PC-9 (cell line): ENCODE measurements at regions not wholly inside any gene's neighbourhood (a gene's known extent, or its start where the extent isn't known, plus 50 kb on each side); places are given as distances from the start of the nearest gene placed in this dataset.

ENCODE experiments used
- BruUV-seq: library from RNA; stranded (reverse); fragments of 400-500 nt; replicated peaks from 2 replicates; lab custom pipeline; 2021; lab: Mats Ljungman, UMichigan
- CTCF ChIA-PET: fragments of 300-600 bp; sonication (Branson Sonifier 250); formaldehyde crosslinking; loops from one replicate; lab custom pipeline; 2022; ENCODE audit warnings: antibody characterized with exemption; lab: Charles Lee
- POLR2A ChIA-PET: fragments of 300-600 bp; sonication (Branson Sonifier 250); formaldehyde crosslinking; loops from one replicate; lab custom pipeline; 2022; ENCODE audit warnings: antibody characterized with exemption; ENCODE audit not compliant: unreplicated experiment; lab: Charles Lee
- DNase-seq, 2 experiments: peaks; one replicate each; pipeline versions ENCODE4 v3.0.0 to v3.0.0-alpha.2; 2015 to 2022; ENCODE audit warnings: mixed read lengths in 1 of 2
- H2AFZ ChIP-seq: fragments of 200-600 bp; sonication (generic); 2 replicates; pipeline ENCODE4 v1.8.1; 2017; ENCODE audit warnings: antibody characterized with exemption
- H3F3A ChIP-seq: fragments of 200-600 bp; sonication (generic); 2 replicates; pipeline ENCODE4 v1.8.1; 2017; ENCODE audit warnings: antibody characterized with exemption, mild to moderate bottlenecking, low read depth; ENCODE audit not compliant: insufficient read depth
- H3K27ac ChIP-seq: fragments of 200-600 bp; sonication (generic); 2 replicates; pipeline ENCODE4 v1.6.1; 2016; ENCODE audit warnings: mixed run types
- H3K27me3 ChIP-seq: fragments of 200-600 bp; sonication (generic); 2 replicates; pipeline ENCODE4 v1.6.1; 2016; ENCODE audit warnings: low read depth, mixed run types; ENCODE audit not compliant: insufficient read depth
- H3K36me3 ChIP-seq: fragments of 200-600 bp; sonication (generic); 2 replicates; pipeline ENCODE4 v1.6.1; 2016; ENCODE audit warnings: low read depth, mixed run types
- H3K4me1 ChIP-seq: fragments of 200-600 bp; sonication (generic); replicated peaks from 2 replicates; pipeline ENCODE4 v1.6.1; 2016; ENCODE audit warnings: mixed run types; ENCODE audit not compliant: insufficient read depth
- H3K4me2 ChIP-seq: fragments of 200-600 bp; sonication (generic); 2 replicates; pipeline ENCODE4 v1.6.1; 2017; ENCODE audit warnings: mixed run types
- H3K4me3 ChIP-seq: fragments of 200-600 bp; sonication (generic); 2 replicates; pipeline ENCODE4 v1.6.1; 2016; ENCODE audit warnings: mixed run types
- H3K79me2 ChIP-seq: fragments of 200-600 bp; sonication (generic); 2 replicates; pipeline ENCODE4 v1.6.1; 2017; ENCODE audit warnings: low read depth, mixed run types
- H3K9me2 ChIP-seq: fragments of 200-600 bp; sonication (generic); 2 replicates; pipeline ENCODE4 v1.8.1; 2017; ENCODE audit warnings: mild to moderate bottlenecking; ENCODE audit not compliant: insufficient read depth
- H3K9me3 ChIP-seq: fragments of 200-600 bp; sonication (generic); 2 replicates; pipeline ENCODE4 v1.8.1; 2016; ENCODE audit warnings: low read depth; ENCODE audit not compliant: insufficient read depth
- H4K20me1 ChIP-seq: fragments of 200-600 bp; sonication (generic); 2 replicates; pipeline ENCODE4 v1.8.1; 2017; ENCODE audit not compliant: insufficient read depth
- CTCF ChIP-seq: fragments of 200-600 bp; sonication (generic); conservative IDR thresholded peaks from 2 replicates; pipeline ENCODE4 v1.6.1; 2017; ENCODE audit warnings: mixed run types, antibody characterized with exemption, mild to moderate bottlenecking, moderate library complexity
- EZH2 ChIP-seq: fragments of 200-600 bp; sonication (generic); IDR thresholded peaks from 2 replicates; pipeline ENCODE4 v1.8.0; 2017; ENCODE audit warnings: antibody characterized with exemption, low read depth
- intact Hi-C: fragments of 100-400 bp; cut with micrococcal nuclease; formaldehyde crosslinking; loops from one replicate; pipeline ENCODE4 v1.10.0; 2022; ENCODE audit not compliant: unreplicated experiment

DNA sequence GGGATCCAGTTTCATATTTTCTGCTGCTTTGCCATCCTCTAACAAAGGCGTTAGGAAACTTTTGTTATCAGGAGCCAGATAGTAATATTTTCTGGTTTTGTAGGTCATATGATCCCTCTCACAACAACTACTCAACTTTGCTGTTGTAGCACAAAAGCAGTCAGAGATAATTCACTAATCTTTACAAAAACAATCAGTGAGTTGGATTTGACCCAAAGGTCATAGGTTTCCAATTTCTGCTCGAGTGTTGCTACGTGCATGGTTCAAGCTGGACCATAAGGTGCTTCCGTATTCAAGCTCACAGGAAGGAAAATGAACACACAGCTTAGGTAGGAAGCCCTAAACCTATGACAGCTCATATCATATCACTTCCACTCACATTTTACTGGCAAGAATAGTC, 92.4 kb upstream of the SFMBT2 start:
- CTCF ChIA-PET = no interaction called here

GRCh38 chr10:7501157-7501556, 90.3 kb upstream of the SFMBT2 start:
- no peak for DNase-seq
- H3K9me3 ChIP-seq = no peaks in the 10 kb centered on the region
- no peaks in the 10 kb centered on the region for H3K36me3 ChIP-seq
- POLR2A ChIA-PET = no interaction called here
- no peak overlapping the region for H3K4me3 ChIP-seq
- no peak overlapping the region for H3K4me2 ChIP-seq
- no TSS peak for BruUV-seq
- CTCF ChIA-PET = no interaction called here
- no peaks in the 10 kb centered on the region for H4K20me1 ChIP-seq
- peaks cover 12% of the 10 kb centered on the region for H3K27me3 ChIP-seq
- intact Hi-C loops = no loop called here
- no peaks in the 10 kb centered on the region for H3F3A ChIP-seq
- H3K4me1 ChIP-seq = no peaks in the 10 kb centered on the region
- H3K79me2 ChIP-seq = no peaks in the 10 kb centered on the region
- no peak overlapping the region for H3K27ac ChIP-seq
- TF ChIP-seq CTCF (no peak), EZH2 (no peak)
- H3K9me2 ChIP-seq = no peaks in the 10 kb centered on the region
- H2AFZ ChIP-seq = no peak overlapping the region

More for the DNA sequence above, 92.4 kb upstream of the SFMBT2 start:
- H3K27me3 ChIP-seq = peaks cover 12% of the 10 kb centered on the region
- TF ChIP-seq CTCF (no peak), EZH2 (no peak)
- H3K9me3 ChIP-seq = no peaks in the 10 kb centered on the region
- H3K9me2 ChIP-seq = no peaks in the 10 kb centered on the region
- H3K4me3 ChIP-seq = no peak overlapping the region
- POLR2A ChIA-PET = no interaction called here
- intact Hi-C loops = no loop called here
- no peaks in the 10 kb centered on the region for H4K20me1 ChIP-seq
- H3F3A ChIP-seq = no peaks in the 10 kb centered on the region
- no peaks in the 10 kb centered on the region for H3K79me2 ChIP-seq
- no peak overlapping the region for H3K4me2 ChIP-seq
- DNase-seq = no peak
- H3K27ac ChIP-seq = no peak overlapping the region
- BruUV-seq = no TSS peak
- no peak overlapping the region for H2AFZ ChIP-seq
- no peaks in the 10 kb centered on the region for H3K36me3 ChIP-seq
- no peaks in the 10 kb centered on the region for H3K4me1 ChIP-seq

- intact Hi-C loops = no loop called here
- Histone ChIP-seq H3K9me3 (no peaks in the 10 kb centered on the region), H3K4me1 (no peaks in the 10 kb centered on the region), H3K27me3 (peaks cover 20% of the 10 kb centered on the region), H3K4me3 (no peak overlapping the region), H3K79me2 (no peaks in the 10 kb centered on the region), H4K20me1 (no peaks in the 10 kb centered on the region), H3K36me3 (no peaks in the 10 kb centered on the region), H3K9me2 (no peaks in the 10 kb centered on the region), H3K27ac (no peak overlapping the region), H3F3A (no peaks in the 10 kb centered on the region), H3K4me2 (no peak overlapping the region), H2AFZ (no peak overlapping the region)
- no TSS peak for BruUV-seq
- DNase-seq = no peak
- no peak for TF ChIP-seq EZH2
- no peak for TF ChIP-seq CTCF
- POLR2A ChIA-PET = no interaction called here
- CTCF ChIA-PET = no interaction called here
Observed at GRCh38 chr10:7498111-7498510, 87.3 kb upstream of the SFMBT2 start.
